ENCODE measurements at regions not wholly inside any gene's neighbourhood (a gene's known extent, or its start where the extent isn't known, plus 50 kb on each side); places are given as distances from the start of the nearest gene placed in this dataset.
"Not testable (repeated sequence)": the region's sequence is repeated elsewhere in the genome, so short reads cannot be mapped to it uniquely, and the experiment has no call there.

GRCh38 chr7:41559426-41559825, 143.5 kb downstream of the INHBA start:
- TF ChIP-seq CTCF (IDR thresholded peaks at IDR 0.05; ENCODE audit: low read depth, low read length), result no peak
- no peak overlapping the region for H3K4me3 ChIP-seq (ENCODE audit: low read depth, low read length)

GRCh38 chr7:41554481-41554880, 148.4 kb downstream of the INHBA start:
- TF ChIP-seq CTCF (IDR thresholded peaks at IDR 0.05; ENCODE audit: low read depth, low read length), result no peak

GRCh38 chr7:41550046-41550445, 152.8 kb downstream of the INHBA start:
- not testable (repeated sequence) for H3K4me3 ChIP-seq (ENCODE audit: low read depth, low read length)

More at GRCh38 chr7:41554481-41554880, 148.4 kb downstream of the INHBA start:
- no peak overlapping the region for H3K4me3 ChIP-seq (ENCODE audit: low read depth, low read length)

- TF ChIP-seq CTCF (IDR thresholded peaks at IDR 0.05; ENCODE audit: low read depth, low read length), result no peak
- no peak overlapping the region for H3K4me3 ChIP-seq (ENCODE audit: low read depth, low read length)
Observed at GRCh38 chr7:41544241-41544640, 158.6 kb downstream of the INHBA start.

GRCh38 chr7:41540601-41541000, 162.3 kb downstream of the INHBA start:
- H3K4me3 ChIP-seq (ENCODE audit: low read depth, low read length), result no peak overlapping the region
- no peak for TF ChIP-seq CTCF (IDR thresholded peaks at IDR 0.05; ENCODE audit: low read depth, low read length)

- TF ChIP-seq CTCF (IDR thresholded peaks at IDR 0.05; ENCODE audit: low read depth, low read length), result no peak
- H3K4me3 ChIP-seq (ENCODE audit: low read depth, low read length), result no peak overlapping the region
Observed at GRCh38 chr7:41538810-41539724, 163.8 kb downstream of the INHBA start.

GRCh38 chr7:41536873-41537665, 165.8 kb downstream of the INHBA start:
- TF ChIP-seq CTCF (IDR thresholded peaks at IDR 0.05; ENCODE audit: low read depth, low read length), result no peak
- no peak overlapping the region for H3K4me3 ChIP-seq (ENCODE audit: low read depth, low read length)

Data from WI38 (cell line).